ENCODE measurements at regions not wholly inside any gene's neighbourhood (a gene's known extent, or its start where the extent isn't known, plus 50 kb on each side); places are given as distances from the start of the nearest gene placed in this dataset.
"Not testable (repeated sequence)": the region's sequence is repeated elsewhere in the genome, so short reads cannot be mapped to it uniquely, and the experiment has no call there.

- intact Hi-C loops (cut with DNase I), result loop anchor here (10.0 kb wide), 1 partner anchor 662 kb away; no protein-coding TSS in a partner anchor
Measured at GRCh38 chr2:71922499-71923142, 225.0 kb downstream of the CYP26B1 start.

GRCh38 chr2:71922091-71922490 is 225.6 kb downstream of the CYP26B1 start:
- H3K36me3 ChIP-seq, result no peaks in the 10 kb centered on the region
- H3K4me1 ChIP-seq, result no peaks in the 10 kb centered on the region
- H3K27ac ChIP-seq, result no peak overlapping the region
- no peak for DNase-seq
- H3K9me3 ChIP-seq, result no peaks in the 10 kb centered on the region
- WGBS, 2 donors, result 93 to 98% methylated on average over 2 of the region's 2 CpGs
- no peak overlapping the region for H3K4me3 ChIP-seq (replicated peaks in 1 of 3)
- TF ChIP-seq CTCF (IDR thresholded peaks at IDR 0.05) (no peak), POLR2A (IDR thresholded peaks at IDR 0.05) (no peak)
- H3K27me3 ChIP-seq, result no peaks in the 10 kb centered on the region
- intact Hi-C loops (cut with DNase I), result loop anchor here (10.0 kb wide), 1 partner anchor 663 kb away; no protein-coding TSS in a partner anchor

More at GRCh38 chr2:71922499-71923142, 225.0 kb downstream of the CYP26B1 start:
- Histone ChIP-seq H3K27ac (no peak overlapping the region), H3K4me1 (no peaks in the 10 kb centered on the region), H3K27me3 (no peaks in the 10 kb centered on the region), H3K9me3 (no peaks in the 10 kb centered on the region), H3K36me3 (no peaks in the 10 kb centered on the region), H3K4me3 (replicated peaks in 1 of 3) (no peak overlapping the region)
- TF ChIP-seq POLR2A (IDR thresholded peaks at IDR 0.05) (no peak), CTCF (IDR thresholded peaks at IDR 0.05) (no peak)
- DNase-seq, result no peak
- 77 to 83% methylated on average over 5 to 7 of the region's 7 CpGs for WGBS, 2 donors

- H3K4me3 ChIP-seq (replicated peaks in 1 of 3); H3K9me3 ChIP-seq; H3K4me1 ChIP-seq; H3K27me3 ChIP-seq; DNase-seq; H3K36me3 ChIP-seq; H3K27ac ChIP-seq: not testable (repeated sequence)
- intact Hi-C loops (cut with DNase I), result loop anchor here (10.0 kb wide), 1 partner anchor 664 kb away; no protein-coding TSS in a partner anchor
- WGBS, 2 donors, result 66 to 73% methylated on average over 5 of the region's 5 CpGs
Measured at GRCh38 chr2:71920819-71921218, 226.8 kb downstream of the CYP26B1 start.

GRCh38 chr2:71919708-71920107 is 228.0 kb downstream of the CYP26B1 start:
- TF ChIP-seq CTCF (IDR thresholded peaks at IDR 0.05) (no peak), POLR2A (IDR thresholded peaks at IDR 0.05) (no peak)
- no peak overlapping the region for H3K27ac ChIP-seq
- DNase-seq, result no peak
- intact Hi-C loops (cut with DNase I), result loop anchor here (10.0 kb wide), 1 partner anchor 665 kb away; no protein-coding TSS in a partner anchor
- no peaks in the 10 kb centered on the region for H3K9me3 ChIP-seq
- no peaks in the 10 kb centered on the region for H3K4me1 ChIP-seq
- H3K4me3 ChIP-seq (replicated peaks in 1 of 3), result no peak overlapping the region
- H3K36me3 ChIP-seq, result no peaks in the 10 kb centered on the region
- H3K27me3 ChIP-seq, result no peaks in the 10 kb centered on the region

- Histone ChIP-seq H3K27ac (no peak overlapping the region), H3K27me3 (no peaks in the 10 kb centered on the region), H3K4me1 (no peaks in the 10 kb centered on the region), H3K36me3 (no peaks in the 10 kb centered on the region), H3K9me3 (no peaks in the 10 kb centered on the region), H3K4me3 (replicated peaks in 1 of 3) (no peak overlapping the region)
- TF ChIP-seq POLR2A (IDR thresholded peaks at IDR 0.05), result no peak
- TF ChIP-seq CTCF (IDR thresholded peaks at IDR 0.05), result no peak
- intact Hi-C loops (cut with DNase I), result no loop called here
- no peak for DNase-seq
- WGBS, 2 donors, result 89 to 90% methylated on average over 1 of the region's 1 CpG
Measured at GRCh38 chr2:71910277-71910676, 237.4 kb downstream of the CYP26B1 start.
